ENCODE measurements at regions not wholly inside any gene's neighbourhood (a gene's known extent, or its start where the extent isn't known, plus 50 kb on each side); places are given as distances from the start of the nearest gene placed in this dataset.

GRCh38 chr10:10925667-10926066 lies 92.0 kb upstream of the CELF2 start:
- ATAC-seq = no peak
- no peaks in the 10 kb centered on the region for H4K20me1 ChIP-seq (ENCODE audit: control insufficient read depth, insufficient read depth)
- in situ Hi-C loops (cut with MboI) (no loop called here), intact Hi-C loops (cut with micrococcal nuclease; ENCODE audit: unreplicated experiment) (no loop called here)
- ChIA-PET CTCF (no interaction called here), SMC1A (ENCODE audit: uncharacterized antibody, unreplicated experiment) (no interaction called here), RAD21 (ENCODE audit: unreplicated experiment) (no interaction called here), POLR2A (no interaction called here)
- DNase-seq (ENCODE audit: low read depth, low spot score) = no peak
- WGBS (ENCODE audit: insufficient coverage, insufficient replicate concordance, low lambda C conversion rate, missing lambda C conversion rate) = 41% methylated on average over 4 of the region's 4 CpGs
- no peaks in the 10 kb centered on the region for H3K4me1 ChIP-seq (ENCODE audit: control insufficient read depth, insufficient read depth, low read length)
- H3K36me3 ChIP-seq (ENCODE audit: control insufficient read depth in 2 of 2, insufficient read depth in 2 of 2, low read length in 1 of 2) = no peaks in the 10 kb centered on the region
- H3K27me3 ChIP-seq (replicated peaks in 1 of 2; ENCODE audit: control insufficient read depth in 2 of 2, insufficient read depth in 2 of 2, low read length in 1 of 2) = no peaks in the 10 kb centered on the region; a peak in 1 of 4 replicates
- no TSS peak for BruUV-seq (replicated peaks)
- FAIRE-seq = no peak
- H3K9me3 ChIP-seq (replicated peaks; ENCODE audit: control insufficient read depth, insufficient read depth, low read length) = no peaks in the 10 kb centered on the region
- no peak overlapping the region for H3K4me2 ChIP-seq (ENCODE audit: control insufficient read depth, insufficient read depth)
- no peak overlapping the region for H2AFZ ChIP-seq (ENCODE audit: control insufficient read depth, low read depth, low read length)
- H3K9ac ChIP-seq (ENCODE audit: control insufficient read depth, insufficient read depth, low read length) = no peak overlapping the region
- TF ChIP-seq MEF2B (IDR thresholded peaks at IDR 0.05; ENCODE audit: partially characterized antibody, poor library complexity, severe bottlenecking) (no peak), ZNF622 (IDR thresholded peaks at IDR 0.05) (no peak), EZH2 (IDR thresholded peaks at IDR 0.05; ENCODE audit: borderline replicate concordance, control insufficient read depth, low read depth, low read length) (no peak), TBL1XR1 (IDR thresholded peaks at IDR 0.05; ENCODE audit: low read depth, low read length) (no peak)
- H3K79me2 ChIP-seq (ENCODE audit: control insufficient read depth, insufficient read depth, low read length) = no peaks in the 10 kb centered on the region
- no peak overlapping the region for H3K27ac ChIP-seq (ENCODE audit: control insufficient read depth, insufficient read depth)
- H3K4me3 ChIP-seq = no peak overlapping the region

GRCh38 chr10:10927608-10928007 lies 90.1 kb upstream of the CELF2 start:
- Histone ChIP-seq H3K4me2 (ENCODE audit: control insufficient read depth, insufficient read depth) (no peak overlapping the region), H3K4me1 (ENCODE audit: control insufficient read depth, insufficient read depth, low read length) (no peaks in the 10 kb centered on the region), H3K9ac (ENCODE audit: control insufficient read depth, insufficient read depth, low read length) (no peak overlapping the region), H2AFZ (ENCODE audit: control insufficient read depth, low read depth, low read length) (no peak overlapping the region), H3K27ac (ENCODE audit: control insufficient read depth, insufficient read depth) (no peak overlapping the region), H4K20me1 (ENCODE audit: control insufficient read depth, insufficient read depth) (no peaks in the 10 kb centered on the region), H3K79me2 (ENCODE audit: control insufficient read depth, insufficient read depth, low read length) (no peaks in the 10 kb centered on the region), H3K9me3 (replicated peaks; ENCODE audit: control insufficient read depth, insufficient read depth, low read length) (no peaks in the 10 kb centered on the region), H3K4me3 (no peak overlapping the region), H3K27me3 (replicated peaks in 1 of 2; ENCODE audit: control insufficient read depth in 2 of 2, insufficient read depth in 2 of 2, low read length in 1 of 2) (no peaks in the 10 kb centered on the region), H3K36me3 (ENCODE audit: control insufficient read depth in 2 of 2, insufficient read depth in 2 of 2, low read length in 1 of 2) (no peaks in the 10 kb centered on the region)
- ChIA-PET CTCF (no interaction called here), SMC1A (ENCODE audit: uncharacterized antibody, unreplicated experiment) (no interaction called here), POLR2A (no interaction called here), RAD21 (ENCODE audit: unreplicated experiment) (no interaction called here)
- intact Hi-C loops (cut with micrococcal nuclease; ENCODE audit: unreplicated experiment) = no loop called here
- DNase-seq (ENCODE audit: low read depth, low spot score) (no peak), FAIRE-seq (no peak), ATAC-seq (no peak)
- TF ChIP-seq SPI1 (IDR thresholded peaks at IDR 0.05; ENCODE audit: borderline replicate concordance, insufficient read depth, low read depth, low read length) (peak; percentile 35; the same call in 1 of the 2 replicates), ZSCAN29 (IDR thresholded peaks at IDR 0.05) (no peak)
- in situ Hi-C loops (cut with MboI) = no loop called here
- WGBS (ENCODE audit: insufficient coverage, insufficient replicate concordance, low lambda C conversion rate, missing lambda C conversion rate) = 33% methylated on average over 1 of the region's 1 CpG
- no TSS peak for BruUV-seq (replicated peaks)
